Mesenchymal stem cell (in vitro differentiated cells and primary cell): ENCODE measurements at regions not wholly inside any gene's neighbourhood (a gene's known extent, or its start where the extent isn't known, plus 50 kb on each side); places are given as distances from the start of the nearest gene placed in this dataset.

Source experiments
- DNase-seq: peaks from one replicate; pipeline ENCODE4 v3.0.0-alpha.2; 2013
- H2AFZ ChIP-seq: one replicate; pipeline ENCODE4 v1.6.1; 2013; ENCODE audit warnings: low read depth, mild to moderate bottlenecking, control low read depth, inconsistent platforms, low read length, moderate library complexity
- H2AK5ac ChIP-seq: 2 replicates; pipeline ENCODE4 v1.6.1; 2013; ENCODE audit warnings: low read length, moderate library complexity, mild to moderate bottlenecking, inconsistent platforms; ENCODE audit not compliant: severe bottlenecking
- H2BK120ac ChIP-seq: one replicate; pipeline ENCODE4 v1.6.1; 2013; ENCODE audit warnings: low read depth, mild to moderate bottlenecking, inconsistent platforms, low read length, moderate library complexity
- H2BK12ac ChIP-seq, 2 experiments: one replicate each; pipeline ENCODE4 v1.6.1; 2013; ENCODE audit warnings: inconsistent platforms in 2 of 2, low read length in 2 of 2, mild to moderate bottlenecking in 2 of 2, moderate library complexity in 2 of 2, control low read depth in 1 of 2
- H2BK15ac ChIP-seq: one replicate; pipeline ENCODE4 v1.6.1; 2013; ENCODE audit warnings: mild to moderate bottlenecking, low read depth, inconsistent platforms; ENCODE audit not compliant: poor library complexity, severe bottlenecking
- H2BK5ac ChIP-seq: 2 replicates; pipeline ENCODE4 v1.6.1; 2013; ENCODE audit warnings: low read depth, mild to moderate bottlenecking, low read length, control low read depth, inconsistent platforms; ENCODE audit not compliant: poor library complexity, severe bottlenecking
- H3K14ac ChIP-seq, 2 experiments: one replicate each; pipeline ENCODE4 v1.6.1; 2013; ENCODE audit warnings: inconsistent platforms in 2 of 2, low read length in 2 of 2, control low read depth in 1 of 2, mild to moderate bottlenecking in 1 of 2, moderate library complexity in 1 of 2
- H3K18ac ChIP-seq, 2 experiments: one replicate each; pipeline ENCODE4 v1.6.1; 2013; ENCODE audit warnings: inconsistent platforms in 2 of 2, low read length in 2 of 2, control low read depth in 1 of 2, low read depth in 1 of 2, mild to moderate bottlenecking in 1 of 2
- H3K23ac ChIP-seq, 2 experiments: one replicate each; pipeline ENCODE4 v1.6.1; 2013; ENCODE audit warnings: inconsistent platforms in 2 of 2, low read length in 2 of 2, mild to moderate bottlenecking in 2 of 2, moderate library complexity in 2 of 2, control low read depth in 1 of 2
- H3K27ac ChIP-seq: 2 replicates; pipeline ENCODE4 v1.5.1; 2013; ENCODE audit warnings: mild to moderate bottlenecking, moderate library complexity, low read length, control low read depth, inconsistent platforms; ENCODE audit not compliant: poor library complexity, severe bottlenecking
- H3K27me3 ChIP-seq, 2 experiments: 2 replicates each; pipeline versions ENCODE4 v1.6.1 to v1.7.0; 2013; ENCODE audit warnings: low read length in 2 of 2, mild to moderate bottlenecking in 2 of 2, moderate library complexity in 2 of 2, control low read depth in 1 of 2, inconsistent platforms in 1 of 2; ENCODE audit not compliant: control insufficient read depth in 1 of 2, insufficient read depth in 1 of 2
- H3K36me3 ChIP-seq, 2 experiments: 2 replicates each; pipeline versions ENCODE4 v1.6.1 to v1.7.0; 2013; ENCODE audit warnings: low read length in 2 of 2, control low read depth in 1 of 2, inconsistent platforms in 1 of 2, low read depth in 1 of 2, mild to moderate bottlenecking in 1 of 2; ENCODE audit not compliant: insufficient read depth in 2 of 2, control insufficient read depth in 1 of 2
- H3K4ac ChIP-seq, 2 experiments: one replicate each; pipeline ENCODE4 v1.6.1; 2013; ENCODE audit warnings: inconsistent platforms in 2 of 2, low read length in 2 of 2, mild to moderate bottlenecking in 2 of 2, moderate library complexity in 2 of 2, control low read depth in 1 of 2, low read depth in 1 of 2
- H3K4me1 ChIP-seq: 2 replicates; pipeline ENCODE4 v1.6.1; 2013; ENCODE audit warnings: low read depth, low read length, control low read depth; ENCODE audit not compliant: control insufficient read depth, insufficient read depth
- H3K4me2 ChIP-seq: 2 replicates; pipeline ENCODE4 v1.6.1; 2013; ENCODE audit warnings: low read length, mild to moderate bottlenecking, inconsistent platforms; ENCODE audit not compliant: poor library complexity, severe bottlenecking
- H3K4me3 ChIP-seq, 2 experiments: 2 replicates each; pipeline versions ENCODE4 v1.5.1 to v1.7.0; 2013; ENCODE audit warnings: low read length in 2 of 2, mild to moderate bottlenecking in 2 of 2, control low read depth in 1 of 2, low read depth in 1 of 2; ENCODE audit not compliant: insufficient read depth in 1 of 2
- H3K79me1 ChIP-seq: replicated peaks from 2 replicates; pipeline ENCODE4 v1.6.1; 2013; ENCODE audit warnings: mild to moderate bottlenecking, control low read depth, low read length, inconsistent platforms; ENCODE audit not compliant: poor library complexity, severe bottlenecking
- H3K9ac ChIP-seq: 2 replicates; pipeline ENCODE4 v1.7.0; 2013; ENCODE audit warnings: mild to moderate bottlenecking, low read length, moderate library complexity
- H3K9me3 ChIP-seq: 2 replicates; pipeline ENCODE4 v1.7.0; 2013; ENCODE audit warnings: mild to moderate bottlenecking, low read length; ENCODE audit not compliant: control insufficient read depth
- H4K8ac ChIP-seq: one replicate; pipeline ENCODE4 v1.6.1; 2013; ENCODE audit warnings: inconsistent platforms, mild to moderate bottlenecking, low read length, moderate library complexity
- H4K91ac ChIP-seq: one replicate; pipeline ENCODE4 v1.6.1; 2013; ENCODE audit warnings: mild to moderate bottlenecking, low read length, inconsistent platforms
- WGBS: methylation state at CpG from one replicate; pipeline ENCODE4 v1.1.7; 2013; ENCODE audit warnings: mixed read lengths; 5-methylcytosine and 5-hydroxymethylcytosine counted together

- Histone ChIP-seq H3K14ac (no peak overlapping the region), H3K27me3 (no peaks in the 10 kb centered on the region), H3K79me1 (no peaks in the 10 kb centered on the region), H3K4me2 (no peak overlapping the region), H3K23ac (no peak overlapping the region), H3K4me3 (no peak overlapping the region), H2BK15ac (no peak overlapping the region), H2AK5ac (no peak overlapping the region), H3K27ac (no peak overlapping the region), H2AFZ (no peak overlapping the region), H2BK120ac (no peak overlapping the region), H4K8ac (no peak overlapping the region), H3K4me1 (no peaks in the 10 kb centered on the region), H3K4ac (no peak overlapping the region), H2BK5ac (no peak overlapping the region), H3K18ac (no peak overlapping the region), H3K9me3 (no peaks in the 10 kb centered on the region), H3K9ac (no peak overlapping the region), H2BK12ac (no peak overlapping the region), H4K91ac (no peak overlapping the region), H3K36me3 (no peaks in the 10 kb centered on the region)
- no peak for DNase-seq
- WGBS: 67% methylated on average over 1 of the region's 2 CpGs
These were observed 121.6 kb upstream of the AADACL2 start for GRCh38 chr3:151612115-151612514.

- H4K8ac ChIP-seq: no peak overlapping the region
- H3K14ac ChIP-seq: no peak overlapping the region
- no peak overlapping the region for H2BK120ac ChIP-seq
- no peak overlapping the region for H3K27ac ChIP-seq
- no peak overlapping the region for H2AK5ac ChIP-seq
- H3K9me3 ChIP-seq: no peaks in the 10 kb centered on the region
- DNase-seq: no peak
- no peak overlapping the region for H3K23ac ChIP-seq
- no peak overlapping the region for H4K91ac ChIP-seq
- no peak overlapping the region for H2AFZ ChIP-seq
- H3K9ac ChIP-seq: no peak overlapping the region
- no peak overlapping the region for H3K18ac ChIP-seq
- H3K27me3 ChIP-seq: no peaks in the 10 kb centered on the region
- no peaks in the 10 kb centered on the region for H3K4me1 ChIP-seq
- no peak overlapping the region for H2BK12ac ChIP-seq
- no peak overlapping the region for H3K4ac ChIP-seq
- 100% methylated on average over 2 of the region's 3 CpGs for WGBS
- H2BK15ac ChIP-seq: no peak overlapping the region
- H3K4me2 ChIP-seq: no peak overlapping the region
- H3K36me3 ChIP-seq: no peaks in the 10 kb centered on the region
- H3K4me3 ChIP-seq: no peak overlapping the region
- no peaks in the 10 kb centered on the region for H3K79me1 ChIP-seq
- no peak overlapping the region for H2BK5ac ChIP-seq
These were observed 122.3 kb upstream of the AADACL2 start for GRCh38 chr3:151611419-151611818.

- H2BK120ac ChIP-seq: no peak overlapping the region
- H3K14ac ChIP-seq: no peak overlapping the region
- 86% methylated on average over 1 of the region's 2 CpGs for WGBS
- H2AK5ac ChIP-seq: no peak overlapping the region
- no peaks in the 10 kb centered on the region for H3K27me3 ChIP-seq
- H3K23ac ChIP-seq: no peak overlapping the region
- H3K36me3 ChIP-seq: no peaks in the 10 kb centered on the region
- H2BK5ac ChIP-seq: no peak overlapping the region
- no peaks in the 10 kb centered on the region for H3K79me1 ChIP-seq
- no peak overlapping the region for H2AFZ ChIP-seq
- no peaks in the 10 kb centered on the region for H3K4me1 ChIP-seq
- no peak overlapping the region for H4K8ac ChIP-seq
- no peaks in the 10 kb centered on the region for H3K9me3 ChIP-seq
- no peak overlapping the region for H3K27ac ChIP-seq
- DNase-seq: no peak
- H3K4me2 ChIP-seq: no peak overlapping the region
- no peak overlapping the region for H2BK15ac ChIP-seq
- H2BK12ac ChIP-seq: no peak overlapping the region
- H3K18ac ChIP-seq: no peak overlapping the region
- no peak overlapping the region for H3K4me3 ChIP-seq
- H3K4ac ChIP-seq: no peak overlapping the region
- no peak overlapping the region for H4K91ac ChIP-seq
- H3K9ac ChIP-seq: no peak overlapping the region
These were observed 124.2 kb upstream of the AADACL2 start for GRCh38 chr3:151609491-151609890.

- no peak overlapping the region for H2BK15ac ChIP-seq
- no peak overlapping the region for H2AK5ac ChIP-seq
- no peaks in the 10 kb centered on the region for H3K36me3 ChIP-seq
- H3K79me1 ChIP-seq: no peaks in the 10 kb centered on the region
- H3K4me1 ChIP-seq: no peaks in the 10 kb centered on the region
- no peak overlapping the region for H3K18ac ChIP-seq
- no peak overlapping the region for H3K23ac ChIP-seq
- H3K4me3 ChIP-seq: no peak overlapping the region
- no peak overlapping the region for H3K27ac ChIP-seq
- H4K91ac ChIP-seq: no peak overlapping the region
- no peak overlapping the region for H2BK5ac ChIP-seq
- no peak for DNase-seq
- no peak overlapping the region for H2AFZ ChIP-seq
- H2BK120ac ChIP-seq: no peak overlapping the region
- no peak overlapping the region for H2BK12ac ChIP-seq
- H3K4me2 ChIP-seq: no peak overlapping the region
- no peak overlapping the region for H3K14ac ChIP-seq
- 100% methylated on average over 1 of the region's 1 CpG for WGBS
- H4K8ac ChIP-seq: no peak overlapping the region
- H3K27me3 ChIP-seq: no peaks in the 10 kb centered on the region
- H3K9me3 ChIP-seq: no peaks in the 10 kb centered on the region
- H3K4ac ChIP-seq: no peak overlapping the region
- H3K9ac ChIP-seq: no peak overlapping the region
These were observed 128.8 kb upstream of the AADACL2 start for GRCh38 chr3:151604891-151605290.
